HT-29 (cell line): ENCODE measurements at regions not wholly inside any gene's neighbourhood (a gene's known extent, or its start where the extent isn't known, plus 50 kb on each side); places are given as distances from the start of the nearest gene placed in this dataset.
A peak's percentile ranks its signal among the peaks of the same experiment; 100 is the strongest.

Experiments used
- DNase-seq: peaks from one replicate; pipeline ENCODE4 v3.0.0-alpha.2; 2015; ENCODE audit warnings: low spot score

GRCh38 chr9:7305677-7306076 is 493.9 kb downstream of the DMAC1 start:
- DNase-seq = no peak

- no peak for DNase-seq
Measured at GRCh38 chr9:7304627-7304995, 495.0 kb downstream of the DMAC1 start.

GRCh38 chr9:7303907-7304626 is 495.5 kb downstream of the DMAC1 start:
- no peak for DNase-seq

DNA sequence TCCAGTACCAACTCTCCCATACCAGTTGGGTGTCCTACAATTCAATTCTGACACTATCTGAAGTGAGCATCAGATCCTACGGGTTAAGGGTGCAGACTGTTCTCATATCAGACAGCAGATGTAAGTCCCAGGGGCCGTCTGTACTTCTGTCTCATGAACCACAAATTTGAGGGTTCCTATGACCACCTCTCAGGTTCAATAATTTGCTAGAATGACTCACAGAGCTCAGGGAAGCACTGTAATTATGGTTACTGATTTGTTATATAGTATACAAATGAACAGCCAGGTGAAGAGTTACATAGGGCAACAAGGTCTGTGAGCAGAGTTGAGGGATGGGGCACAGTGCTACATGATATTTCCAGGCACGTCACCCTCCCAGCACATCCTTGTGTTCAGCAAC is 499.1 kb downstream of the DMAC1 start:
- DNase-seq = no peak

- DNase-seq = no peak
Measured at GRCh38 chr9:7298123-7298522, 501.5 kb downstream of the DMAC1 start.

- no peak for DNase-seq
Measured at GRCh38 chr9:7297521-7297920, 502.1 kb downstream of the DMAC1 start.

DNA sequence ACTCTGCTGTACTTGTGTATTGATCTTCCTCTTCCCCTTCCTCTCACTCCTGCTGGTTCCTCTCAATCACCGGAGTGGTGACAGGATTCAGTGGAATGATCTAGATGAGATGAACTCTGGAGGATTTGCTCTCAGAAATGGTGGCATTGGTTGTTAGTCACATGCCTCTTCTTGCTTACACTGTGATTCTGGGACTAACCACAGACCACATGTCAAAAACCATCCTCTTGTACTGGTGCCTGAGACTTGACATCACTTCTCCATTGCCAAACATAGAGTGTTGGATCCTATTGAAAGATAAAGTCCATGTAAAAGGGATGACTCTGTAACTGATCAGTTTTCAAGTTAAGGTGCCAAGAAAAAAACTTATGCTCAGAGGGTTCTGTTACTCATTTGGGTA is 506.5 kb downstream of the DMAC1 start:
- DNase-seq = no peak

GRCh38 chr9:7289773-7290172 is 509.8 kb downstream of the DMAC1 start:
- DNase-seq = no peak

- no peak for DNase-seq
Measured at GRCh38 chr9:7287986-7288385, 511.6 kb downstream of the DMAC1 start.

GRCh38 chr9:7287065-7287464 is 512.5 kb downstream of the DMAC1 start:
- DNase-seq = no peak

DNA sequence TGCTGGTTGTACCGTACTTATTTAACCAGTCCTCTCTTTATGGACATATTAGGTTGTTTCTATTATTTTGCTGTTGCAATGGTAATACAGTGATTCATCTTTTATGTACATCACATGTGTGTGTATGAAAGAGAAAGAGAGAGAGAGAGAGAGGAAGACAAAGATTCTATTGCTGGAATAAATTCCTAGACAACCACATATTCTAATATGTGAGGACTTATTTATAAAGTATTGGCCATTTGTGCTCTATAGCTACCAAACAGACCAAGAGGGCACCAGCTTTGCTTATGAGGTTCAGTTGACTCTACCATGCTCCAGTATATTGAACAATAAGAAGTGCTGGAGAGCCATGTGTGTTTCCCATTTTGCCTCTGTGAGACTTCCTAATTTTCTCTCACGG is 513.5 kb downstream of the DMAC1 start:
- no peak for DNase-seq

GRCh38 chr9:7285199-7285598 is 514.4 kb downstream of the DMAC1 start:
- no peak for DNase-seq

- no peak for DNase-seq
Measured at GRCh38 chr9:7284517-7284916, 515.1 kb downstream of the DMAC1 start.

- no peak for DNase-seq
Measured at GRCh38 chr9:7284117-7284516, 515.5 kb downstream of the DMAC1 start.

DNA sequence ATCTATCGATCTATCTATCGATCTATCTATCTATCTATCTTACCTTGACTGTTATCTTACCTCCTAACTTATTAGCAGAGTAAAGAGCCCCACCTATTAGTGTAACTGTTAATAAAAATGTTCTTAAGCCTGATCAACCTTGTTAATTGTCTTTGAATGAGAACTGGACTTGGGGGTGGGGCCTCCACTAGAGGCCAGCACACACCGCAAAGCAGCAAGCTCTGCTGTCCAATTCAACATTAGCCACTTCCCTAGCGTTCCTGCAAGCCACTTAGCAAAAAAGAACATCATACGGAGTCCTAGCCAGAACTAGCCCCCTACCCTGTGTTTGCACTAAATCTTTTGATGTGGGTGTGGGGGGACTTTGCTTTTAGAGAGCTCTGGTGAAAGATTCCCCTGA is 515.8 kb downstream of the KDM4C start:
- peak; percentile 32 for DNase-seq

DNA sequence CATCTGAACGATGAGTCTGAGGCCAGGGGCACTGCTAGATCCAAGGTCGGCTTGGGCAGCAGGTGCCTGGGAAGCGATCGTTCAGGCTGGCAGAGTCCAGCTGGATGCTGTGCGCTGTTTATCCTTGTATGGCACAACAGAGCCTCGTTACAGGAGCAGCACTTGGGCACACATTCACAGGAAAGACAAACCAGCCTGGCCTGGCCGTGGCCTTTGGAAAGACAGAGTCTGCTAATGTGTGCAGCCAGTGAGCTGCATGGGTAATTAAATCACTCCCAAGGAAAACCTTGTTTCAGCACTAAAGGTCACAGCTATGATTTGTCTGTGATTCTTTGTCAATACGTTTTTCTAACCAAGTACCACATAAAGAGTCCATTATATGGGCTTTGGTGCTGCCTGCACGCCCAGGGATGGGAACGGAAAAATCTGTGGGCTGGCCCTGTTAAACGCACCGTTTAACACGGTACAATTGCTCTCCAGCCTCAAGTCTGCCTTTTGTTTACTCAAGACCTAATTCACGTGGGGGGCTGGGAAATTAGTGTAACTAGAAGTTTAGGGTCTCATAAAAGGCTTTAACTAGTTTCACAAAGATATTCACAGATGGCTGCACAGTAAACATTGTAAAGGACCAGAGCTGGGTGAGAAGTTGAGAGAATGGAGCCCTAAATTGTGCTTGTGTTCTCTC is 509.3 kb downstream of the KDM4C start:
- DNase-seq = no peak

GRCh38 chr9:7265181-7265580 is 507.4 kb downstream of the KDM4C start:
- DNase-seq = no peak

DNA sequence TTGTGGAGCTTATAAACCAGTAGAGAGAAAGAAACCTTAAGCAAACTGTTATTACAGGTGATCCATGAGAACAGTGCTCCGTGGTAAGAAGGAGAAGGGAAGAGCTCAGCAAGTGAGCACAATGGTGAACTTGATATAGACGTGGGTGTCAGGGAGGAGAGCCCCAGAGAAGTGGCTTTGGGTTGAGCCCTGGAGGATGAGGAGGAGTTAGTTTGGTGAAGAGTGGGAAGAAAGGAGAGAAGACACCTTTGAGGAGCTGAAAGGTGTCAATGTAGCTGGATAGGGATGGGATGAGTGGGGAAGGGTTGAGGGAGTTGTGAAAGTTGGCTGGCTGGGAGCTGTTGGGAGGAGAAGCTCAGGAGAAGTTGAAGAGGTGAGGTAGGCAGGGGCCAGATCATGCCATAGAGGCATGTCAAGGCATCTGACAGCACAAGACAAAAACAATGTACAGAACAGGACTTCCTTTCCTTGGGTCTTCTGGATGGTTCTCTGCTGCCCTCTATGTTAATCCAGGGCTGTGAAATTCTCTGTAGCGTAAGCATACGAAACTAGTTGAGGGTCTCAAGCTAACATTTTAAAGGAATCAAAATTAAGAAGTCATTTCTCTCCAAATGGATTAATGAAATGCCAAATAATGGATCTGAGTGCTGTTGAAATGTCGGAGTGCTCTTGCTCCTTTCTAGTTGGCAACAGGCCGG is 501.9 kb downstream of the KDM4C start:
- DNase-seq = no peak

- DNase-seq = no peak
Measured at GRCh38 chr9:7258688-7259396, 501.1 kb downstream of the KDM4C start.

GRCh38 chr9:7246917-7247522 is 489.2 kb downstream of the KDM4C start:
- no peak for DNase-seq

GRCh38 chr9:7245976-7246580 is 488.3 kb downstream of the KDM4C start:
- DNase-seq = no peak
